Islet of Langerhans (tissue), 1 donor: ENCODE measurements at regions not wholly inside any gene's neighbourhood (a gene's known extent, or its start where the extent isn't known, plus 50 kb on each side); places are given as distances from the start of the nearest gene placed in this dataset.
A peak's percentile ranks its signal among the peaks of the same experiment; 100 is the strongest.

Experiments
- FAIRE-seq: peaks from one replicate; lab custom pipeline; 2011; peaks lifted over from hg19 to GRCh38; lab: Jason Lieb, UNC

- no peak for FAIRE-seq
These were observed 50.2 kb upstream of the AKR1E2 start for GRCh38 chr10:4775808-4776207.

DNA sequence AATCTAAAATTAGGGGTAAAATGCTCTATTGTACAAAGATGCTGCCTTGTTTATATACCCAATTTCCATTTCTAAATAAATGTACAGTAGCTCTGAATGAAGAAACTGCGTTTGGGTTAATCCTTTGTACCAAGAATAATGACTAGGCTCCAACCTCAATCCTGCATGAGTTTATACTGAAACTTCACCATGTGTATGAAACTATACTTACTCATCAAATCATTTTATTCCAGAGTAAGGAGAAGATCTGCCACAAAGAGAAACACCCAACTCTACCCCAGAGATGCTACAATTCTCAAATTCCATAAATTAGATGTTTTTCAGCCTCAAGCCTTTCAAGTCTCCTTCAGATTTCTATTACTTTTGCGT, 53.8 kb upstream of the AKR1E2 start:
- no peak for FAIRE-seq

DNA sequence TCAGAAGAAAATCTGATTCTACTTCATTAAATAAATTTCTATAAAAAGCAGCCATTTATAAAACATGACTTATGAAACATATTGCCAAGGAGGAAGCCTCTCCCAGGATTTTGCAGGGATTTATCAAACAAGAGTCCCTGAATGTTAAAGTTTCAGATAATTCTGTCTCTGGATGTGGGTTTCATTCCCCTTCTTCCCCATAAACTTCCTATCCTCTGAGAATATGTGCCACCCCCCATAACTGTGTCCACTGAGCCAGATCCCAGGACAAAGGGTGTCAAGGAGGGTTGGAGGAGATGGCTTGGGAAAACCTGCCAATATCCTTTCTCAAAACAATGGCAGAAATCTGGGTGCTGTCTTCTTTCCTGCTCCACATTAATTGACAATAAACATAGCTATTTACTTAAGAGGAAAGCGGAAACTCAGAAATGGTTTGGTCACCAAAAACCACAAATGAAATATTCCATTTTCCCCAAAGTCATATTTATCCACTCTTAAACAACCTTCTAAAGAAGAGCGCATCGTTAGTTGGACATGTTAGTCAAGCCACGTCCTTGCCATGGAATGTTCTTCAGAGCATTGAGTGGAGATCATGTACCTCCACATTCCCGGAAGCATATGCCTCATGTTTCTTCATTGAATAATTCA, 54.3 kb upstream of the AKR1E2 start:
- FAIRE-seq = no peak

DNA sequence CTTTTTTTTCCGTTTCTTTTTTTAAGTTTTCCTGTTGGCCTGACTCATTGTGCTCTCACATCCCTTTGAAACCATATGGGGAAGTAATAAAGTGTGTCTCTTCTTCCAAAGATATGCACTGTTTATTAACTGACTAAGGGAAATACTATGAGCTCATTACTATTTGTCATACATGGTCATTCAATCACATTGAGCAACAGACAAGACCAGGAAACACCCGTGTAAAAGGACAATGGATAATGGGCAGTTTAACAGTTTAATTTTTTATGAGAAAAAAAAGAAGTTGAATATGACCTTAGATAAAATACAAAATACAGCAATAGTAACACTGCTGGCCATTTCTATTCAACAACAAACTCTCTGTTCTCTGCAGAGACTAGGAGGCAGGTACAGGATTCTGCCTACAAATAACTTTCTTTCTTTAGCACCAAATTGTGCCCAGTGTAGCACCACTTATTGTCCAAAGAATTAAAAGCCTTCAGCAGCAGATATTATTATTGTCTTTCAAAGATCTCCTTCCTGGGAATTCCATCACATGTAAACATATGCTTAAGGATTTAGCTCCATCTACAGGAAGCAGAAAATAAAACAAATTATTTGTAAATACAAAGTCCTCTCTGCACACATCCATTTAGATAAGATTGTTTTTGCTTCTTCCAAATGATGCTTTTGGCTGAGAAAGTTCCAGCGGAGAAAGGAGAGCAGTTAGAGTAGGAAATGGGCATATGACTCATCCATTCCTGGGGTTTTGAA, 55.0 kb upstream of the AKR1E2 start:
- FAIRE-seq = peak; percentile 81

DNA sequence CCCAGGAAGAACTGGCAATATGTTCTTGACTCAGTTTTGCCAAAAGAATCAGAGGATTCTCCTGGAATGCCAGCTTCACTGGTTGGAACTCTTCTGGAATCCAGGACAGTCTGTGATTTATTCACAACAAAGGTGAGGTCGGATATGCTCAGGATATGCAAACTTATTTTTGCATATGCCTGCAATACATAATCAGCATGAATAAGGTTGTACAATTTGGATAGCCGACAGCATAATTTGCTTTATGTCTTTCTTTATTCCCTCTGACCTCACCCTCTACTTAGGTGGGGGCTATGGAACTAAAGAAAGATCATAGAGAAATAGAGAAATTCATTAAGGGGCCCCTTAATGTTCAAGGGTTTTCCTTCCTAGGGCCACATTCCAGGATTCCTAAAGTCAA, 57.6 kb upstream of the AKR1E2 start:
- no peak for FAIRE-seq

DNA sequence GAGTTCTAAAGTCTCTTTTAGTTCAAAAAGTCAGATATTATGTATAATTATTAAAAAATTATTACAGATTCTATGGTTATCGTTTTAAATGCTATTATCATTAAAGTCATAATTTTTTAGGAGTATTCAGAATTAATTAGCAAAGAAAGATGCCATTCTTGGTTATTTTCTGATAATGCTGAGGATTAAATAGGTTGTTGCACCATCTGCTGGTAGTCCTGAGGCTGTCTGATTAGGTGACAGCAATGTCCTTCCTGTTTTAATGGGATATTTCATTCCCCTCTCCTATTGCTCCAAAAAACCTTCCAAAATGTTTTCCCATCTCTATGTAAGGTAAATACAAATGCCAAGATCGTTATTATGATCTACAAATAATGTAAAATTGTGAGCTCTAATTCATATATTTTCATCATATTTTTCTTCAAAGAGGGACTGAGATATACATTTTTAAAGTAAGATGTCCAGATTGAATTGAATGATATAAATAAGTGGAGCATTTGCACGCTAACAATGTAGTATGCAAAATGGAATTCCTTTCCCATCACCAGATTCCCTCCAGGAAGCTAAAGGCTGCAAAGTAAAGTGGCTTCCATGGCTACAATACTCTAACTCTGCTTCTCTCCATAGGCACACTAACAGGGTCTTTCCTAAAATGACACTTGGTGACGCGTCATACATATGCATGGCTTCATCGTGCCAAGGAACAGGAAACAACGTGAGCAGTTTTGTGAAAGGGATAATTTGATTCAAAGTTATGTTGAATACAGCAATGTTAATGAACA, 58.8 kb upstream of the AKR1E2 start:
- FAIRE-seq = peak; percentile 95

- no peak for FAIRE-seq
These were observed 59.6 kb upstream of the AKR1E2 start for GRCh38 chr10:4766454-4766853.

DNA sequence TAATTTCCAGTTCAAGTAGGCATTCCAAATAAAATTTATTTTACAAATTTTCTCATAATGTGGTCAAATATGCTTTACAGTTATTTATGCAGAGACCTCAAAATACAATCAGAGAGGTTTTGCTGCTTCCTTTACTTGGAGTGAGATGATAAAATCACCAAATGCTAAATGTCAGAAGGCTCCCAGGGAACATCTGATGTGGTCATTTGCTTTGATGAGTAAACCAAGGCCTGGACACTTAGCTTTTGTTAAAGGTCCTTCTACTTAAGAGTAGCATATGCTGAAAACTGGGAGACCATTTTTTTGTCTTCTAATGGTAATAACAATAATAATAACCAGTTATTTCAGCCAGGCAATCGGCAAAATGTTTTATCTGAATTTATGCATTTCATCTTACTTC, 60.6 kb upstream of the AKR1E2 start:
- no peak for FAIRE-seq

GRCh38 chr10:4763960-4764428, 62.0 kb upstream of the AKR1E2 start:
- FAIRE-seq = no peak

GRCh38 chr10:4763513-4763912, 62.5 kb upstream of the AKR1E2 start:
- FAIRE-seq = no peak

- no peak for FAIRE-seq
These were observed 67.8 kb upstream of the AKR1E2 start for GRCh38 chr10:4758256-4758655.

GRCh38 chr10:4755286-4755989, 70.6 kb upstream of the AKR1E2 start:
- no peak for FAIRE-seq

DNA sequence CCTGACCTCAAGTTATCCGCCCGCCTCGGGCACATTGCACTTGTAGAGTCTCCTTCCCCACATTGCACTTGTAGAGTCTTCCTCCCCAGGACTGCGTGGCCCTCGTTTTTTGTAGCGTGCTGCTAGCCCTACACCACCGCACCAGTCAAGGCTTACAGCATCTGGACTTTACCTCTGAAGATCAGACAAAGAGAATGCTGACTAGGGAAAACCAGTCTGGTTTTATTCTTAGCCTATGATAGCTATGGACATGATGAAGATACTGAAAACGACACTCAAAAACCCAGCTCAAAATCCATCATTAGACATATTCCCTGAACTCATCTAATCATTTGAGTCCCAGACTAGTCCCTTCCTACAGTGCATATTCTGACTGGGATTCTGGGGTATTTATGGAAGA, 71.9 kb upstream of the AKR1E2 start:
- no peak for FAIRE-seq

GRCh38 chr10:4751211-4751610, 74.8 kb upstream of the AKR1E2 start:
- FAIRE-seq = no peak

DNA sequence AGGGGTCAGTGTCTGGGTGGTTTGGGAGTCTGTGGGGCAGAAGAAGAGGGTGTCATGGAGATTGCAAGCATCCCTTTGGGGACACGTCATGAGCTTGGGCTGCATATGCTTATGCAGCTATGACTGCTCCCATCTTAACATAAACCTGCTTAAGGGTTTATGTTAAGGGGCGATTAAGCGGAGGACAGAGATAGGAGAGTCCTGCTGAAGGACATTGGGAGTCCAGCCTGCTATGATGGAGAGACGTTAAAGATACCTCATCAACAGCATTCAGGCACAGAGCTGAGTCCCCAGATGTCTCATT, 76.8 kb upstream of the AKR1E2 start:
- FAIRE-seq = no peak

- FAIRE-seq = no peak
These were observed 77.3 kb upstream of the AKR1E2 start for GRCh38 chr10:4748491-4749270.

DNA sequence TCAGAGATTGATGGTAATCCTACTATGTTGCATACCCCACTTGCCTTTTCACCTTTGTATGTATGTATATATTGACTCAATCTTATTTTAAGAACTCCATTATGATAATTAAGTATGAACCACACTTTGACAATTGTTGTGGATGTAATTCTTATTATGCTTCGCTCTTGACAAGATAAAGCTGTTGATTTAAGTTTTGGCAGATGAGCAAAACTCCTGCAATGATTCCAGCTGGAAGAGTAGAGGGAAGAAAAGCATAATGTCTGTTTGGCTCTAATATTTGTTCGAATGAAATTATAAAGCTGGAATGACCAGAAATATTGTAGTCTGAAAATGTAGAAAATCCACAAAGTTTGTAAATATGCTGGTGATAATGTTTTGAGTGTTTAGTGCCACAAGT, 83.8 kb upstream of the AKR1E2 start:
- FAIRE-seq = no peak

- no peak for FAIRE-seq
These were observed 85.5 kb upstream of the AKR1E2 start for GRCh38 chr10:4740471-4740870.

DNA sequence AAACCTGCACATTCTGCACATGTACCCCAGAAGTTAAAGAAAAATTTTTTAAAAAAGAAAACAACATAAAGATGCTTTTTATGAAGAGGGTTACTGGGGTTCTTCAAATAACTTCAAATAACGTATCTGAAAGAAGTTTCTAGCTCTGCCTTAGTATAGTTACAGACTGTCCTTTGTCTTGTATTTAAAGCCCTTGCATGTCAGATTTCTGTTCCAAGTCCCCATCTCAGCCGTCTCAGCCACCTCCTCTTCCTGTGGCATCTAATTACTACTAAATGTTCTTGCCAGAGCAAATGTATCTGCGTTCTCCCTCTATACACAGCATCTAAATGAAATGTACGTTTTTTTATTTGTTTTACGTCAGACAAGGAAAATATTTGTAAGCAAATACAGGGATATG, 89.4 kb upstream of the AKR1E2 start:
- FAIRE-seq = no peak

DNA sequence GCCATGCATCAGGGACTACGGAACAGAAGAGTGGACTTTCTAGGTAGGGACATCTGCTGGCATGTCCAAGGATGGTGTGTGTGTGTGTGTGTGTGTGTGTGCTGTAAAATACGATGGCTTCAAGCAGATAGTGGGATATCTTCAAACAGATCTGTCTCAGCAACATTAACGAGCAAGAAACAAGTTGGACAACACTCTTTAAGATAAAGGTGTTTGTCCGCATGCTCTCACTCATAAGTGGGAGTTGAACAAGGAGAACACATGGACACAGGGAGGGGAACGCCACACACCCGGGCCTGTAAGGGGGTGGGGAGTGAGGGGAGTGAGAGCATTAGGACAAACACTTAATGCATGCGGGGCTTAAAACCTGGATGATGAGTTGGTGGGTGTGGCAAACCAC, 89.8 kb upstream of the AKR1E2 start:
- FAIRE-seq = no peak

DNA sequence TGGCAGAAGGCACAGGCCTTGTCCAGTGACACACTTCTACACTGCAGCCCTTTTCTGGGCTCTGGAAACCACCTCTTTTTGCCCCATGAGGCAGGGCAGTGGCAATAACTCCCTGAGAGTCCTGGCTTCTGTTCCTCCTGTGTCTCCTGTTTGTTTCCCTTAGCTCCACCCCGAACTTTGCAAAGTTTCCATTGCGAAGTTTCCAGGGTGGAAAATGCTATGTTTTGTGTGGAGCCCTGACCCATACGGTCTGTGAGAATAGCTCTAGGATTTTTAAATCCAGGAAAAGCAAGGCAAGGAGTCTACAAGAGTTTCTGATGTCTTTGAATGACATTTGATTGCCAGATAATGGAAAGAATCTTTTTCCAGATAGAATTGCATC, 92.2 kb upstream of the AKR1E2 start:
- no peak for FAIRE-seq

- FAIRE-seq = no peak
These were observed 92.7 kb upstream of the AKR1E2 start for GRCh38 chr10:4733150-4733842.
